ENCODE measurements at regions not wholly inside any gene's neighbourhood (a gene's known extent, or its start where the extent isn't known, plus 50 kb on each side); places are given as distances from the start of the nearest gene placed in this dataset.

DNA sequence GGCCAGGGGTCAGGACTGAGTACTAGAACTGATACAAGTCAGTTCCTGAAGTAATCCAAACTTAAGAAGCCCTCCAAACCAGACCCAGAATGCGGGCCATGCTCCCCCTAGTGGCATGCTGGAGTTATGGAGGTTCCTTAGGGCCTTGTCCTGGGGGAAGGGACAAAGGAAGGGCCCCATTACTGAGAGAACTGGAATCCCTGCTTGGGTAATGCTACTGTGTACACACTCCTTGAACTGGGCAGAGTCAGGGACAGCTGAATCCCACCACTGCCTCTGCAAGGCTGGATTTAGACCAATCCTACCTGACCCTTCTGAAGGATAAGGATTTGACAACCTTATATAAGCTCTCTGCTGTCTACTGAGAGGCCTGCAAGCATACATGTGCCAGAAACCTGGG is 97.3 kb upstream of the AKIP1 start:
- peak in 6 of 11 donors; percentile 63 to 81 (median 67) for DNase-seq (ENCODE audit: extremely low read depth in 1 of 11, low read depth in 9 of 11, low spot score in 4 of 11)

- no peak for DNase-seq (ENCODE audit: extremely low read depth in 1 of 11, low read depth in 9 of 11, low spot score in 4 of 11)
Measured at GRCh38 chr11:8814209-8814922, 96.6 kb upstream of the AKIP1 start.

- DNase-seq (ENCODE audit: extremely low read depth in 1 of 11, low read depth in 9 of 11, low spot score in 4 of 11), result no peak
Measured at GRCh38 chr11:8814923-8815240, 96.1 kb upstream of the AKIP1 start.

DNA sequence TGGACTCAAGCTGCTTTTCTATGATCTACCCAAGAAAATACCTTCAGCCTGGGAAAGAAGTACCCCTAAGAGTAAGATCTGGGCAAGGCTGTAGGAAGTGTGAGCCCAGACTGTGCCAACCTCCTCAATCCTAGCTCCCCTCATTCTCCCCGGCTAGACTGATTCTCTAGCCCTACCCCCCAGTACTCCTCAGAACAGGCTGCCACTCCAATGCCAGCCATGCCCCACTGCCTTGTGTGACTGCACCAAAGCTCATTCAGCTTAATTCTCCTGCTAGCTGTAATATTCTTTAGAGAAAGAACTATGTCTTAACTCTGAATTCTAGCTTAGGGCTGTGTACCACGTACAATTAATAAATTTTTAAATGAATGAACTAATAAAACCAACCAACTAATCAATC is 92.6 kb upstream of the AKIP1 start:
- no peak for DNase-seq (ENCODE audit: extremely low read depth in 1 of 11, low read depth in 9 of 11, low spot score in 4 of 11)

- no peak for DNase-seq (ENCODE audit: extremely low read depth in 1 of 11, low read depth in 9 of 11, low spot score in 4 of 11)
Measured at GRCh38 chr11:8820401-8820800, 90.6 kb upstream of the AKIP1 start.

- no peak for DNase-seq (ENCODE audit: extremely low read depth in 1 of 11, low read depth in 9 of 11, low spot score in 4 of 11)
Measured at GRCh38 chr11:8822469-8822868, 88.5 kb upstream of the AKIP1 start.

- no peak for DNase-seq (ENCODE audit: extremely low read depth in 1 of 11, low read depth in 9 of 11, low spot score in 4 of 11)
Measured at GRCh38 chr11:8823174-8823742, 87.7 kb upstream of the AKIP1 start.

DNA sequence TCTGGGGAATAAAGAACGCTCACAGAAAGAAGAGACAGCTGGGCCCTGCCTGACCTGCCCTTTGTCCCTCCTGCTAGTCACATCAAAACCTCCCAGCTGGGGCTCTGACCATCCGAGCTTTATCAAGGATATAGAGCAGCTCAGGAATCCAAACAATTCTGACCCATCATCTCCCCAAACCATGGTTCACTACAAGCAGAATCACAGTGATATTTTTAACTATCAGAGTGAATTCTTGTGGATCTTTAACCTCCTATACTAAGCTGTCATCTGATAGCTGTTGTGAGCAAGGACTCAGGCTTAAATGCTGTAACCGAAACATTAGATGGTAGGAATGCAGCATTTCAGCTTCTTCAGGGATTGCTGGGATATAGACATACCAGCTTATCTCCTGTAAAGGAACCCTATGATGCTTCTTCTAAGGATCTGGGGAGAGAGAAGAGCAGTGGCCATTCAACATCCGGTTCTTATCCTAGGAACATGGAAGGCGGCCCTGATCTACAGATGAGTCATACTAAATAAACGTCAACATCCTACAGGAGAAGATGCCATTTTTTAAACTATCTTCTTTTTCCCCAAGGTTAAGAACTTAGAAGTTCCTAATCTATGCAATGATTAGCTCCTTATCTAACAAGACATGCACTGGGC is 84.7 kb upstream of the AKIP1 start:
- no peak for DNase-seq (ENCODE audit: extremely low read depth in 1 of 11, low read depth in 9 of 11, low spot score in 4 of 11)

- DNase-seq (ENCODE audit: extremely low read depth in 1 of 11, low read depth in 9 of 11, low spot score in 4 of 11), result no peak
Measured at GRCh38 chr11:8826901-8827560, 84.0 kb upstream of the AKIP1 start.

DNA sequence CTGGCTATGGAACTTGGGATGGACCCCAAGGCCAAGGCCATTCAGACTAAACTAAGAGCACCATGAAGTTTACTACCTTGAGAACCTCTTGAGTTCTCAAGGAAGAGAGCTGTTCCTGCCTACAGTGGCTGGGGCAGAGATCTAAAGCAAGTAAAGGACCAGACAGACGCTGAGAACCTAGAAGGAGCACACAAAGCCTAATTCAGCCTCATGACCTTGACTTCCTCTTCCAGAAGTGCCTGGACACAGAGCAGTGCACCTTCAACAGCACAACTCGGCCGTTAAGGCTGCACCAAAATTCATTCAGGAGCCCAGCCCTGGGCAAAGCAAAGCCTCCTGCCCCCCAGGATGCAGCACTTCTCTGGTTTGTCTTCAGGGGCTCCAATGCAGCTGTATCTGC is 82.9 kb upstream of the AKIP1 start:
- no peak for DNase-seq (ENCODE audit: extremely low read depth in 1 of 11, low read depth in 9 of 11, low spot score in 4 of 11)

- DNase-seq (ENCODE audit: extremely low read depth in 1 of 11, low read depth in 9 of 11, low spot score in 4 of 11), result no peak
Measured at GRCh38 chr11:8828580-8829361, 82.2 kb upstream of the AKIP1 start.

DNA sequence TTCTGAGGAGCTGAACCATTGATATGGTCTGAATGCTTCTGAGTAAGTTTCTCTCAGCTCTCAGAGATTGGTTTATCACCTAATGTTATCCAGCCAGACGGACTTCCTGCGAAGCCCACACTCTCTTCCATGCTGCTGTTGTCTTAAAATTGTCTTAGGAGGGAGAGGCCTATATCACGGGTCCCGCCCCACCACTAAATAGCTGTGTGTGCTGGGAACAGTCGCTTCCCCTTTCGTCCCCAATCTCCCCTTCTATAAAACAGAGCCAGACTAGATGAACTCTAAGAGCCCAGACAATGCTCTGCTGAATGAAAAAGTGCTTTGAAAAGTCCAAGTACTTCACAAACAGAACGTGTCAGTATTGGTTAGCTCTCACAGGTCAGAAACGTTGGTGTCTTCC is 81.4 kb upstream of the AKIP1 start:
- no peak for DNase-seq (ENCODE audit: extremely low read depth in 1 of 11, low read depth in 9 of 11, low spot score in 4 of 11)

DNA sequence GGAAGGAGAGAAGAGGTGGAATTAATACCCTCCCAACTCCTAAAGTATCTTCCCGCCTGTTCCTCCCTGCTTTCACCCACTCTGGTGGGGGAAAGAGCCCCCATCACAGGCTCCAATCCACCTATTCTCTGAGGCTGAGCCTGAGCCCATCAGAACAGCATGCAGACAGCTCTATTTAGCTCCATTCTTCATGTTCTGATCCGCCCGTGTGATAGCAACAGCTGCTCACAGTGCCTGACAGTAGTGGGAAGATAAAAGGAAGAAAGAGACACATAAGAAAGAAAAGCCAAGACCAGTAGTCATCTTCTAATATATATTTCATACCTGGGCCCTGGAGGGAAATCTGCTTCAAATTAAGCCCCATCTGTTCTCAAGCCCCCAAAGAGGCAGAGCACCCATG is 80.3 kb upstream of the AKIP1 start:
- DNase-seq (ENCODE audit: extremely low read depth in 1 of 11, low read depth in 9 of 11, low spot score in 4 of 11), result no peak

GRCh38 chr11:8831861-8832260 is 79.1 kb upstream of the AKIP1 start:
- DNase-seq (ENCODE audit: extremely low read depth in 1 of 11, low read depth in 9 of 11, low spot score in 4 of 11), result no peak

DNA sequence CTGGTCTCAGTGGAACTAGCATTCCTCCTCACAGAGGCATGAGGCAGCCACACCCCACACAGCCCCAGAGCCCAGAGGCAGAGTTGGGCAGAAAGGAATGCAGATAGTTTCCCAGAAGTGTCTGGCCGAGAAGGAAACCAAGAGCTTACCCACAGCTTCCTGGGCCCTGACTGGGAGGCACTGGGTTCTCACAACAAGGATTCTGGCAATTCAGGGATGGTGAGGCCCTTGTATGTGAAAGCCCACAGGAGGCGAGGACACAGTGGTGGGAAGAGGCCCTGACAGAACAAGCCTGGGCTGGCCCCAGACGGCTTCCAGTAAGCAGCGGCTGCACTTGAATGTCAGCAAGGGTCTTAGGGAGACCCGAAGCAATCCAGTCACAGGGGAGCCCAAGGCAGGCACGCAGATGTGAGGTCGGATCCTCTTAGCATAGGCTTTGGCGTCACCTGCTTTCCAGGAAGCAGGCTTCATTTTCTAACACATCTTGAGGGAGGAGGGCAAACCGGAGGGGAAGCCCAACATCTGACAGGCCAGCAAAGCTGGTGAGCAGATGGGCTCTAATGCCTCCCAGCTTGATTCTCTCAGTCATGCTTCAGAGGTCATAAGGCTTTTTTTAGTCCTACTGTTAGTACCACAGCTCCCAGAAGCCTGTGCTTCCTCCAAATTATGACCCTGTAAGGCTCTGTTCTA is 78.3 kb upstream of the AKIP1 start:
- DNase-seq (ENCODE audit: extremely low read depth in 1 of 11, low read depth in 9 of 11, low spot score in 4 of 11), result peak in 7 of 11 donors; percentile 55 to 81 (median 60)

- no peak for DNase-seq (ENCODE audit: extremely low read depth in 1 of 11, low read depth in 9 of 11, low spot score in 4 of 11)
Measured at GRCh38 chr11:8833568-8834315, 77.2 kb upstream of the AKIP1 start.

- no peak for DNase-seq (ENCODE audit: extremely low read depth in 1 of 11, low read depth in 9 of 11, low spot score in 4 of 11)
Measured at GRCh38 chr11:8834379-8834778, 76.6 kb upstream of the AKIP1 start.

GRCh38 chr11:8838248-8838647 is 72.7 kb upstream of the AKIP1 start:
- DNase-seq (ENCODE audit: extremely low read depth in 1 of 11, low read depth in 9 of 11, low spot score in 4 of 11), result no peak
